ENCODE measurements at regions not wholly inside any gene's neighbourhood (a gene's known extent, or its start where the extent isn't known, plus 50 kb on each side); places are given as distances from the start of the nearest gene placed in this dataset.

- TF ChIP-seq CTCF (IDR thresholded peaks at IDR 0.05), result no peak
- TF ChIP-seq POLR2A (IDR thresholded peaks at IDR 0.05), result no peak
Observed at GRCh38 chr1:228799924-228800323, 64.6 kb downstream of the RHOU start.
